D721Med (cell line): ENCODE measurements at regions not wholly inside any gene's neighbourhood (a gene's known extent, or its start where the extent isn't known, plus 50 kb on each side); places are given as distances from the start of the nearest gene placed in this dataset.

Experiments
- DNase-seq: peaks from one replicate; pipeline ENCODE4 v3.0.0; 2011; ENCODE audit warnings: low spot score; ENCODE audit not compliant: insufficient read length
- FAIRE-seq: peaks from 2 replicates; lab custom pipeline; 2011; peaks lifted over from hg19 to GRCh38; lab: Jason Lieb, UNC
- CTCF ChIP-seq: IDR thresholded peaks from 2 replicates; pipeline ENCODE4 v1.5.1; 2012; ENCODE audit warnings: mild to moderate bottlenecking, control low read depth; ENCODE audit not compliant: insufficient read depth; ENCODE audit errors: missing control alignments

DNA sequence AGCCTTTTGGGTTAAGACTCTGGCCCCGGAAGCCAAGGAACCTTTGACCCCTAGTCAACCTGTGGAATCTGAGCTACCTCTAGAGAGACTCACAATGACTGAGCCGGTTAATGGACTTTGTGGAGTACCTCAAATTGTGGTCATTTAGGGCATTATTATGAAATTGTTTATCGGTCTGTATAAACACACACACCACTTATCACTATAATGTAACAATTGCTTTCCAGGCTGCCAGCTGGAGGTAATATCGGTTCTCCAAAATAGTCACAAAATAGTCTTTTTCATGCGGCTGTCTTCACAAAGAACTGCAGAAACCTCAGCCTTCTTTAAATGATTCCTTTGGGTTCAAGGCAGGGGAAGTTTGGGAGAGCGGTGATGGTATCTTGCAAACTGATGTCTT lies 144.2 kb downstream of the DACT1 start:
- TF ChIP-seq CTCF = no peak
- DNase-seq (no peak), FAIRE-seq (no peak)

GRCh38 chr14:58783792-58784511 lies 146.2 kb downstream of the DACT1 start:
- DNase-seq (no peak), FAIRE-seq (no peak)
- TF ChIP-seq CTCF = no peak

- FAIRE-seq (no peak), DNase-seq (no peak)
- no peak for TF ChIP-seq CTCF
Measured at GRCh38 chr14:58784931-58785330, 147.2 kb downstream of the DACT1 start.

DNA sequence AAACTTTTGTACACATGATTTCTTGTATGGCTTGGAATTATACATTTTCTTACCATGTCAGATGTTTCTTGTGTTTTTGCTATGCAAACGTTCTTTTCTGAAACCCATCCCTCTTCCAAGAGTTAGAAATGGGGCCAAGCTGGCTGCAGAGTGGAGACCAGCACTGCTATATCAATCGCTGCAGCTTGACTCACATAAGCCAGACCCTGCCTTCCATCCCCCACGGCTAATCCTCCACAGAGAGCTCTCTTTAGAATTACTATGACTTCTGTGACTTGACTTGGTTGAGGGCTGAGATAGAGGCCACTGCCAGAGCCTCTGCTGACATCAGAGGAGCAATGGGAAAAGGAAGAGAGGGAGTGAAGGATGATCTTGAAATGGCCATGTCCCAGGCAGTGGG lies 147.9 kb downstream of the DACT1 start:
- no peak for DNase-seq
- TF ChIP-seq CTCF = no peak
- no peak for FAIRE-seq

- FAIRE-seq (no peak), DNase-seq (no peak)
- TF ChIP-seq CTCF = no peak
Measured at GRCh38 chr14:58787592-58787991, 149.8 kb downstream of the DACT1 start.

GRCh38 chr14:58788655-58789503 lies 151.1 kb downstream of the DACT1 start:
- TF ChIP-seq CTCF = no peak
- FAIRE-seq = no peak
- DNase-seq = no peak

DNA sequence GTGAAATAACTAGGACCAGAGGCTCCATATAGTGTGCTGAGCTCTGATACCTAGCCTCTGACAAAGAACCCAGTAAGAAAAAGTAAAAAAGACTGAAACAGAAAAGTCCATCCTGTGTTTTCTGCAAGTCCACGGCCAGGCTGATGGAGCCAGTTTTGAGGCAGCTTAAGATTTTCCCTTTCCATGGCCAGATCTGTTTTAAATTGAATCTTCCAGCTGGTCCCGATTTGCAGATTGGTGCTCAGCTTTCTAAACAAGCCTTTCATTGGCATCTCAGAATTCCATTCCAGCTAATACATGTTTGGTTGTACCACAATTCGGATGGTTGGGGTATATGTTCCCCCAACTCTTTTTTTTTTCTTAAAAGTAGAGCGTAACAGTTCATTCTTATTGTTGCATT lies 152.0 kb downstream of the DACT1 start:
- TF ChIP-seq CTCF = no peak
- DNase-seq (no peak), FAIRE-seq (no peak)
